Osteocyte (in vitro differentiated cells): ENCODE measurements at regions not wholly inside any gene's neighbourhood (a gene's known extent, or its start where the extent isn't known, plus 50 kb on each side); places are given as distances from the start of the nearest gene placed in this dataset.

ENCODE experiments used
- DNase-seq: peaks from one replicate; pipeline ENCODE4 v3.0.0; 2021; ENCODE audit warnings: mixed read lengths; ENCODE audit not compliant: unreplicated experiment; ENCODE audit errors: extremely low spot score
- H3K27ac Mint-ChIP-seq: one replicate; pipeline ENCODE4 v1.8.0; 2021; ENCODE audit warnings: mild to moderate bottlenecking, mixed read lengths; ENCODE audit not compliant: unreplicated experiment
- H3K27me3 Mint-ChIP-seq: one replicate; pipeline ENCODE4 v1.8.0; 2021; ENCODE audit warnings: mixed read lengths; ENCODE audit not compliant: unreplicated experiment
- H3K36me3 Mint-ChIP-seq: one replicate; pipeline ENCODE4 v1.8.0; 2021; ENCODE audit warnings: mixed read lengths; ENCODE audit not compliant: unreplicated experiment
- H3K4me1 Mint-ChIP-seq: one replicate; pipeline ENCODE4 v1.8.0; 2021; ENCODE audit warnings: mixed read lengths; ENCODE audit not compliant: unreplicated experiment
- H3K4me3 Mint-ChIP-seq: one replicate; pipeline ENCODE4 v1.8.0; 2021; ENCODE audit warnings: mild to moderate bottlenecking, moderate library complexity, mixed read lengths; ENCODE audit not compliant: unreplicated experiment
- H3K9me3 Mint-ChIP-seq: one replicate; pipeline ENCODE4 v1.8.0; 2021; ENCODE audit warnings: mixed read lengths; ENCODE audit not compliant: unreplicated experiment
- CTCF ChIP-seq: fragments of 200-600 bp; sonication (generic); IDR thresholded peaks from 2 replicates; pipeline ENCODE4 v1.5.0; 2021; ENCODE audit warnings: antibody characterized with exemption, mild to moderate bottlenecking, moderate library complexity

GRCh38 chr22:47276991-47277390 lies 514.5 kb downstream of the TBC1D22A start:
- H3K36me3 Mint-ChIP-seq = no peaks in the 10 kb centered on the region
- H3K4me1 Mint-ChIP-seq = peaks cover 6% of the 10 kb centered on the region
- H3K27me3 Mint-ChIP-seq = no peaks in the 10 kb centered on the region
- H3K9me3 Mint-ChIP-seq = no peaks in the 10 kb centered on the region
- H3K4me3 Mint-ChIP-seq = no peak overlapping the region
- TF ChIP-seq CTCF = no peak
- DNase-seq = no peak
- H3K27ac Mint-ChIP-seq = no peak overlapping the region

- TF ChIP-seq CTCF = no peak
- Mint-ChIP-seq H3K27me3 (no peaks in the 10 kb centered on the region), H3K9me3 (no peaks in the 10 kb centered on the region), H3K27ac (no peak overlapping the region), H3K36me3 (no peaks in the 10 kb centered on the region), H3K4me1 (peaks cover 6% of the 10 kb centered on the region), H3K4me3 (no peak overlapping the region)
- no peak for DNase-seq
These were observed 514.0 kb downstream of the TBC1D22A start for GRCh38 chr22:47276450-47276820.

- no peak for TF ChIP-seq CTCF
- no peaks in the 10 kb centered on the region for H3K36me3 Mint-ChIP-seq
- no peaks in the 10 kb centered on the region for H3K27me3 Mint-ChIP-seq
- H3K4me1 Mint-ChIP-seq = peaks cover 6% of the 10 kb centered on the region
- H3K9me3 Mint-ChIP-seq = peaks cover 3% of the 10 kb centered on the region
- no peak for DNase-seq
- no peak overlapping the region for H3K27ac Mint-ChIP-seq
- H3K4me3 Mint-ChIP-seq = no peak overlapping the region
These were observed 513.4 kb downstream of the TBC1D22A start for GRCh38 chr22:47275605-47276449.

- Mint-ChIP-seq H3K27ac (no peak overlapping the region), H3K27me3 (no peaks in the 10 kb centered on the region), H3K4me1 (peaks cover 6% of the 10 kb centered on the region), H3K4me3 (no peak overlapping the region), H3K36me3 (no peaks in the 10 kb centered on the region), H3K9me3 (peaks cover 3% of the 10 kb centered on the region)
- TF ChIP-seq CTCF = no peak
- no peak for DNase-seq
These were observed 511.7 kb downstream of the TBC1D22A start for GRCh38 chr22:47274196-47274595.

- H3K4me1 Mint-ChIP-seq = no peaks in the 10 kb centered on the region
- H3K36me3 Mint-ChIP-seq = no peaks in the 10 kb centered on the region
- peaks cover 3% of the 10 kb centered on the region for H3K9me3 Mint-ChIP-seq
- H3K27me3 Mint-ChIP-seq = no peaks in the 10 kb centered on the region
- no peak overlapping the region for H3K27ac Mint-ChIP-seq
- H3K4me3 Mint-ChIP-seq = no peak overlapping the region
- DNase-seq = no peak
- no peak for TF ChIP-seq CTCF
These were observed 508.1 kb downstream of the TBC1D22A start for GRCh38 chr22:47270463-47271135.
